22Rv1 (cell line): ENCODE measurements at regions not wholly inside any gene's neighbourhood (a gene's known extent, or its start where the extent isn't known, plus 50 kb on each side); places are given as distances from the start of the nearest gene placed in this dataset.

Experiments used
- ZFX ChIP-seq: fragments of 450-650 bp; IDR thresholded peaks from 2 replicates; pipeline ENCODE4 v1.6.1; 2017; ENCODE audit warnings: antibody characterized with exemption, borderline replicate concordance
- TF ChIP-seq, protein P1 (sequence below): fragments of 450-650 bp; IDR thresholded peaks from 2 replicates; pipeline ENCODE4 v1.5.1; 2017; ENCODE audit warnings: mild to moderate bottlenecking

DNA sequence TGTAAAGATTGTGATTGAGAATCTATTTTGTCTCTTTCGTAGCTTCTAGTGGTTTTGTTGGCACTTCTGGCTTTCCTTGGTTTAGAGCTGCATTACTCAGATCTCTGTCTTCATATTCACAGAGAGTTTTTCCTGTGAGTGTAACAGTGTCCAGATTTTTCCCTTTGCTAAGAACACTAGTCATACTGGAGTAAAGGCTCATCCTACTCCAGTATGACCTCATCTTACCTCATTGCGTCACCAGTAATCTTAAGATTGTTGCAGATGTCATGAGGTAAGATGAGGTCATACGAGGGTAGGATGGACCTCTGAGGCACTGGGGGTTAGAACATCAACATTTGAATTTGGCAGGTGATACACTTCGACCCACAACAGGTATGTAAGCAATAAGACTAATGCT lies 461.2 kb downstream of the FLRT2 start:
- TF ChIP-seq, protein P1, sequence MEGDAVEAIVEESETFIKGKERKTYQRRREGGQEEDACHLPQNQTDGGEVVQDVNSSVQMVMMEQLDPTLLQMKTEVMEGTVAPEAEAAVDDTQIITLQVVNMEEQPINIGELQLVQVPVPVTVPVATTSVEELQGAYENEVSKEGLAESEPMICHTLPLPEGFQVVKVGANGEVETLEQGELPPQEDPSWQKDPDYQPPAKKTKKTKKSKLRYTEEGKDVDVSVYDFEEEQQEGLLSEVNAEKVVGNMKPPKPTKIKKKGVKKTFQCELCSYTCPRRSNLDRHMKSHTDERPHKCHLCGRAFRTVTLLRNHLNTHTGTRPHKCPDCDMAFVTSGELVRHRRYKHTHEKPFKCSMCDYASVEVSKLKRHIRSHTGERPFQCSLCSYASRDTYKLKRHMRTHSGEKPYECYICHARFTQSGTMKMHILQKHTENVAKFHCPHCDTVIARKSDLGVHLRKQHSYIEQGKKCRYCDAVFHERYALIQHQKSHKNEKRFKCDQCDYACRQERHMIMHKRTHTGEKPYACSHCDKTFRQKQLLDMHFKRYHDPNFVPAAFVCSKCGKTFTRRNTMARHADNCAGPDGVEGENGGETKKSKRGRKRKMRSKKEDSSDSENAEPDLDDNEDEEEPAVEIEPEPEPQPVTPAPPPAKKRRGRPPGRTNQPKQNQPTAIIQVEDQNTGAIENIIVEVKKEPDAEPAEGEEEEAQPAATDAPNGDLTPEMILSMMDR: no peak
- no peak for TF ChIP-seq ZFX
